ENCODE measurements at regions not wholly inside any gene's neighbourhood (a gene's known extent, or its start where the extent isn't known, plus 50 kb on each side); places are given as distances from the start of the nearest gene placed in this dataset.

- H3K27ac ChIP-seq (ENCODE audit: low read length), result no peak overlapping the region
- H3F3A ChIP-seq (ENCODE audit: insufficient read depth, low read length, poor library complexity, severe bottlenecking), result no peaks in the 10 kb centered on the region
- no peak overlapping the region for H3K4me2 ChIP-seq (ENCODE audit: low read length)
- H4K20me1 ChIP-seq (ENCODE audit: insufficient read depth), result no peaks in the 10 kb centered on the region
- H2AFZ ChIP-seq (ENCODE audit: low read depth, low read length), result no peak overlapping the region
- H3K36me3 ChIP-seq (ENCODE audit: insufficient read depth, low read length), result no peaks in the 10 kb centered on the region
- no peaks in the 10 kb centered on the region for H3K9me2 ChIP-seq (ENCODE audit: insufficient read depth, low read length)
- H3K4me3 ChIP-seq (ENCODE audit: low read length), result no peak overlapping the region
- H3K79me2 ChIP-seq (replicated peaks; ENCODE audit: insufficient read depth, low read length), result no peaks in the 10 kb centered on the region
- no peak overlapping the region for H3K9ac ChIP-seq (ENCODE audit: low read length)
- TF ChIP-seq CTCF (IDR thresholded peaks at IDR 0.05; ENCODE audit: poor library complexity, severe bottlenecking) (no peak), MXI1 (conservative IDR thresholded peaks at IDR 0.05; ENCODE audit: poor library complexity, severe bottlenecking) (no peak), EZH2 (IDR thresholded peaks at IDR 0.05; ENCODE audit: borderline replicate concordance, insufficient read depth, low read length, poor library complexity, severe bottlenecking) (no peak), SMC3 (conservative IDR thresholded peaks at IDR 0.05; ENCODE audit: poor library complexity) (no peak), EP300 (conservative IDR thresholded peaks at IDR 0.05; ENCODE audit: poor library complexity, severe bottlenecking) (no peak), REST (IDR thresholded peaks at IDR 0.05; ENCODE audit: borderline replicate concordance) (no peak), TAF1 (IDR thresholded peaks at IDR 0.05; ENCODE audit: low read depth) (no peak), RAD21 (conservative IDR thresholded peaks at IDR 0.05) (no peak), POLR2AphosphoS5 (IDR thresholded peaks at IDR 0.05) (no peak)
- H3K9me3 ChIP-seq (ENCODE audit: low read length), result no peaks in the 10 kb centered on the region
- no peaks in the 10 kb centered on the region for H3K27me3 ChIP-seq (ENCODE audit: insufficient read depth, low read depth, low read length)
These were observed 766.5 kb downstream of the C4orf33 start for GRCh38 chr4:129862461-129862860.

- Histone ChIP-seq H3K27ac (ENCODE audit: low read length) (no peak overlapping the region), H3K79me2 (replicated peaks; ENCODE audit: insufficient read depth, low read length) (no peaks in the 10 kb centered on the region), H3K4me3 (ENCODE audit: low read length) (no peak overlapping the region), H3K9ac (ENCODE audit: low read length) (no peak overlapping the region), H2AFZ (ENCODE audit: low read depth, low read length) (no peak overlapping the region), H3F3A (ENCODE audit: insufficient read depth, low read length, poor library complexity, severe bottlenecking) (no peaks in the 10 kb centered on the region), H4K20me1 (ENCODE audit: insufficient read depth) (no peaks in the 10 kb centered on the region), H3K4me2 (ENCODE audit: low read length) (no peak overlapping the region), H3K27me3 (ENCODE audit: insufficient read depth, low read depth, low read length) (no peaks in the 10 kb centered on the region), H3K9me2 (ENCODE audit: insufficient read depth, low read length) (no peaks in the 10 kb centered on the region), H3K9me3 (ENCODE audit: low read length) (no peaks in the 10 kb centered on the region), H3K36me3 (ENCODE audit: insufficient read depth, low read length) (no peaks in the 10 kb centered on the region)
- no peak for TF ChIP-seq REST (IDR thresholded peaks at IDR 0.05; ENCODE audit: borderline replicate concordance)
- TF ChIP-seq SMC3 (conservative IDR thresholded peaks at IDR 0.05; ENCODE audit: poor library complexity), result no peak
- TF ChIP-seq MXI1 (conservative IDR thresholded peaks at IDR 0.05; ENCODE audit: poor library complexity, severe bottlenecking), result no peak
- TF ChIP-seq TAF1 (IDR thresholded peaks at IDR 0.05; ENCODE audit: low read depth), result no peak
- no peak for TF ChIP-seq EZH2 (IDR thresholded peaks at IDR 0.05; ENCODE audit: borderline replicate concordance, insufficient read depth, low read length, poor library complexity, severe bottlenecking)
- TF ChIP-seq RAD21 (conservative IDR thresholded peaks at IDR 0.05), result no peak
- no peak for TF ChIP-seq CTCF (IDR thresholded peaks at IDR 0.05; ENCODE audit: poor library complexity, severe bottlenecking)
- TF ChIP-seq POLR2AphosphoS5 (IDR thresholded peaks at IDR 0.05), result no peak
- TF ChIP-seq EP300 (conservative IDR thresholded peaks at IDR 0.05; ENCODE audit: poor library complexity, severe bottlenecking), result no peak
These were observed 767.3 kb downstream of the C4orf33 start for GRCh38 chr4:129863206-129863605.

Data from neural cell (in vitro differentiated cells).